Endothelial cell of umbilical vein (primary cell): ENCODE measurements at regions not wholly inside any gene's neighbourhood (a gene's known extent, or its start where the extent isn't known, plus 50 kb on each side); places are given as distances from the start of the nearest gene placed in this dataset.

ENCODE experiments used
- BruUV-seq: library from RNA; stranded (reverse); fragments of 400-500 nt; replicated peaks from 2 replicates; lab custom pipeline; 2021; lab: Mats Ljungman, UMichigan
- CTCF ChIA-PET: fragments of 300-600, 350-600 bp; sonication (Branson Sonifier 250); formaldehyde crosslinking; loops from one replicate; lab custom pipeline; 2021; ENCODE audit warnings: antibody characterized with exemption, inconsistent platforms; lab: Charles Lee
- POLR2A ChIA-PET: fragments of 300-600, 350-600 bp; sonication (Branson Sonifier 250); formaldehyde crosslinking; loops from one replicate; lab custom pipeline; 2021; ENCODE audit warnings: antibody characterized with exemption, inconsistent platforms; lab: Charles Lee
- DNase-seq: peaks from one replicate; pipeline ENCODE4 v3.0.0-alpha.2; 2011; ENCODE audit warnings: low read depth, low spot score
- FAIRE-seq: peaks from 2 replicates; lab custom pipeline; 2011; peaks lifted over from hg19 to GRCh38; lab: Jason Lieb, UNC
- H2AFZ ChIP-seq: 2 replicates; pipeline ENCODE4 v1.6.0; 2012; ENCODE audit warnings: low read depth, low read length, control low read depth, inconsistent platforms
- H3K27ac ChIP-seq: 2 replicates; pipeline ENCODE4 v1.5.1; 2011; ENCODE audit warnings: low read depth, mild to moderate bottlenecking, control low read depth, low read length, moderate library complexity; ENCODE audit not compliant: insufficient read depth
- H3K27me3 ChIP-seq, 2 experiments: 2 replicates each; pipeline versions ENCODE4 v1.6.0 to v1.6.1; 2011; ENCODE audit warnings: low read length in 2 of 2, mixed read lengths in 1 of 2; ENCODE audit not compliant: control insufficient read depth in 2 of 2, insufficient read depth in 2 of 2
- H3K36me3 ChIP-seq, 2 experiments: 2 replicates in 1 of 2; 3 replicates in 1 of 2; pipeline ENCODE4 v1.5.1; 2011; ENCODE audit warnings: low read length in 2 of 2, mild to moderate bottlenecking in 1 of 2, moderate library complexity in 1 of 2; ENCODE audit not compliant: control insufficient read depth in 2 of 2, insufficient read depth in 2 of 2; ENCODE audit errors: extremely low read depth in 1 of 2
- H3K4me1 ChIP-seq: 3 replicates; pipeline ENCODE4 v1.5.1; 2011; ENCODE audit warnings: mild to moderate bottlenecking, low read length; ENCODE audit not compliant: control insufficient read depth, insufficient read depth; ENCODE audit errors: extremely low read depth
- H3K4me2 ChIP-seq: 2 replicates; pipeline ENCODE4 v1.6.1; 2011; ENCODE audit warnings: low read length, control low read depth, mixed read lengths; ENCODE audit not compliant: insufficient read depth
- H3K4me3 ChIP-seq, 3 experiments: fragments of 200-600 bp in 1 of 3; sonication (generic), shearing (Covaris generic) in 1 of 3; replicated peaks in 1 of 3; 2 replicates each; pipeline ENCODE4 v1.5.1; 2011 to 2016; ENCODE audit warnings: control low read depth in 3 of 3, low read length in 3 of 3, mild to moderate bottlenecking in 2 of 3, inconsistent platforms in 1 of 3, low read depth in 1 of 3, moderate library complexity in 1 of 3; ENCODE audit not compliant: insufficient read depth in 1 of 3
- H3K79me2 ChIP-seq: 2 replicates; pipeline ENCODE4 v1.6.0; 2012; ENCODE audit warnings: low read length, inconsistent platforms; ENCODE audit not compliant: control insufficient read depth, insufficient read depth
- H3K9ac ChIP-seq: replicated peaks from 2 replicates; pipeline ENCODE3; 2011; ENCODE audit warnings: low read length, control low read depth; ENCODE audit not compliant: insufficient read depth; ENCODE audit errors: extremely low read depth
- H3K9me1 ChIP-seq: replicated peaks from 3 replicates; pipeline ENCODE4 v1.6.0; 2011; ENCODE audit warnings: mild to moderate bottlenecking, low read length; ENCODE audit not compliant: control insufficient read depth, insufficient read depth; ENCODE audit errors: extremely low read depth
- H3K9me3 ChIP-seq: replicated peaks from 2 replicates; pipeline ENCODE4 v1.5.1; 2012; ENCODE audit warnings: low read length, inconsistent platforms; ENCODE audit not compliant: control insufficient read depth, insufficient read depth
- H4K20me1 ChIP-seq: replicated peaks from 2 replicates; pipeline ENCODE3; 2011; ENCODE audit warnings: mild to moderate bottlenecking, low read length; ENCODE audit not compliant: control insufficient read depth, insufficient read depth; ENCODE audit errors: extremely low read depth
- EZH2 ChIP-seq: IDR thresholded peaks from 2 replicates; pipeline ENCODE4 v1.6.1; 2012; ENCODE audit warnings: borderline replicate concordance, low read depth, mild to moderate bottlenecking, moderate library complexity, low read length, inconsistent platforms; ENCODE audit not compliant: severe bottlenecking
- FOS ChIP-seq: IDR thresholded peaks from 2 replicates; pipeline ENCODE4 v1.6.1; 2011; ENCODE audit warnings: mild to moderate bottlenecking, low read length, moderate library complexity, borderline replicate concordance; ENCODE audit not compliant: insufficient read depth
- GATA2 ChIP-seq: IDR thresholded peaks from 2 replicates; pipeline ENCODE4 v1.7.0; 2011; ENCODE audit warnings: low read depth, mild to moderate bottlenecking, moderate library complexity, mixed read lengths, low read length; ENCODE audit not compliant: insufficient read length, insufficient read depth
- JUN ChIP-seq: IDR thresholded peaks from 2 replicates; pipeline ENCODE4 v1.6.1; 2011; ENCODE audit warnings: borderline replicate concordance, low read depth; ENCODE audit not compliant: insufficient read length, insufficient read depth
- MYC ChIP-seq: IDR thresholded peaks from one replicate; pipeline ENCODE4 v1.6.1; 2011; ENCODE audit warnings: mild to moderate bottlenecking, low read depth, low read length
- POLR2A ChIP-seq: IDR thresholded peaks from 2 replicates; pipeline ENCODE4 v1.6.1; 2012; ENCODE audit warnings: low read depth, mild to moderate bottlenecking, control low read depth, low read length
- POLR2AphosphoS5 ChIP-seq: IDR thresholded peaks from 2 replicates; pipeline ENCODE4 v1.6.1; 2012; ENCODE audit warnings: low read depth, mild to moderate bottlenecking, control low read depth, low read length, moderate library complexity; ENCODE audit not compliant: insufficient read depth
- dilution Hi-C: fragments of 300-500 bp; cut with MboI; formaldehyde crosslinking; loops from one replicate; pipeline ENCODE4 v1.15.0; 2019; ENCODE audit warnings: low sequenced_read_pairs; ENCODE audit not compliant: extremely low pct_ligation_motif_present
- intact Hi-C: fragments of 100-400 bp; cut with micrococcal nuclease; formaldehyde crosslinking; loops from one replicate; pipeline ENCODE4 v1.10.0; 2022
- TF ChIP-seq, protein P1 (sequence below): IDR thresholded peaks from 2 replicates; pipeline ENCODE4 v1.6.1; 2011; ENCODE audit not compliant: insufficient read depth, insufficient read length
- TF ChIP-seq, protein P2 (sequence below), 2 donors: IDR thresholded peaks; 1 replicate in 1 of 2; 2 replicates in 1 of 2; pipeline ENCODE4 v1.5.1; 2011; ENCODE audit warnings: low read length in 2 of 2, mild to moderate bottlenecking in 2 of 2, moderate library complexity in 2 of 2, control low read depth in 1 of 2, inconsistent platforms in 1 of 2, low read depth in 1 of 2; ENCODE audit not compliant: insufficient read depth in 1 of 2; ENCODE audit errors: extremely low read depth in 1 of 2

- FAIRE-seq: no peak
- no peak overlapping the region for H3K9ac ChIP-seq
Measured at GRCh38 chr17:12510535-12510934, 155.2 kb upstream of the MYOCD start.

DNA sequence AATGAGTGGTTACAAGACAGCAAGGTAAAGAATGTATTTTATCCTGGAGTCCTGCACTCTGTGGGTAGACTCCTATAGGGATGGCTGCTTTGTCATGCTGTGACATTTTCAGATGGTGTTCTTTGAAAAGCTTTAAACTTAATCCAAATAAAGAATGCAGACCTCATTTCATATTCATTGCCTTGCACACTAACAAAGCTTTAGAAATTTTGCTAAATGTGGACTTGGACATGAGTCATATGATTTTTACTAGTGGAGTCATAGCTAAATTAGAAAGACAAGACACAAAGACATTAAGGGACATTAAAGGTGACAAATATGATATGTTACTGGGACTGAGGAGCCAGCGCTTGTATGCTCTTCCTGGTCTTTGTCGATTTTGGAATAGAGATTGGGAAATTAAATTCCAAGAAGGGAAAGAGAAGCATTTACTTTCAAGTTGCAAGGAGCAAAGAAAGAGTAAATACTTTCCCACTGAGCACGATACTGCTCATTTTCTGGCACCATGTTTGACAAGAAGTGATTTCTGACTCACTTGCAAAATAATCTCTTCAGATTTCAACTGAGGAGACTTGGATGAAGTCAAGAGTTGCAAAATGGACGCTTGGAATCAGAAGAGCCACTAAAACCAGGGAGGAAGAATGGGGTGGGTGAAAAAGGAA is 152.9 kb upstream of the MYOCD start:
- Histone ChIP-seq H3K36me3 (no peaks in the 10 kb centered on the region), H3K27ac (no peak overlapping the region), H3K4me3 (no peak overlapping the region), H3K4me1 (no peaks in the 10 kb centered on the region), H2AFZ (no peak overlapping the region), H3K79me2 (no peaks in the 10 kb centered on the region), H3K9me3 (no peaks in the 10 kb centered on the region), H3K9ac (no peak overlapping the region), H4K20me1 (no peaks in the 10 kb centered on the region), H3K4me2 (no peak overlapping the region), H3K27me3 (no peaks in the 10 kb centered on the region), H3K9me1 (no peaks in the 10 kb centered on the region)
- no peak for DNase-seq
- intact Hi-C loops: no loop called here
- BruUV-seq: no TSS peak
- ChIA-PET POLR2A (no interaction called here), CTCF (no interaction called here)
- no peak for FAIRE-seq
- TF ChIP-seq GATA2: no peak
- TF ChIP-seq EZH2: no peak
- no peak for TF ChIP-seq JUN
- TF ChIP-seq, protein P1, sequence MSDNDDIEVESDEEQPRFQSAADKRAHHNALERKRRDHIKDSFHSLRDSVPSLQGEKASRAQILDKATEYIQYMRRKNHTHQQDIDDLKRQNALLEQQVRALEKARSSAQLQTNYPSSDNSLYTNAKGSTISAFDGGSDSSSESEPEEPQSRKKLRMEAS: no peak
- TF ChIP-seq MYC: no peak
- TF ChIP-seq, protein P2, sequence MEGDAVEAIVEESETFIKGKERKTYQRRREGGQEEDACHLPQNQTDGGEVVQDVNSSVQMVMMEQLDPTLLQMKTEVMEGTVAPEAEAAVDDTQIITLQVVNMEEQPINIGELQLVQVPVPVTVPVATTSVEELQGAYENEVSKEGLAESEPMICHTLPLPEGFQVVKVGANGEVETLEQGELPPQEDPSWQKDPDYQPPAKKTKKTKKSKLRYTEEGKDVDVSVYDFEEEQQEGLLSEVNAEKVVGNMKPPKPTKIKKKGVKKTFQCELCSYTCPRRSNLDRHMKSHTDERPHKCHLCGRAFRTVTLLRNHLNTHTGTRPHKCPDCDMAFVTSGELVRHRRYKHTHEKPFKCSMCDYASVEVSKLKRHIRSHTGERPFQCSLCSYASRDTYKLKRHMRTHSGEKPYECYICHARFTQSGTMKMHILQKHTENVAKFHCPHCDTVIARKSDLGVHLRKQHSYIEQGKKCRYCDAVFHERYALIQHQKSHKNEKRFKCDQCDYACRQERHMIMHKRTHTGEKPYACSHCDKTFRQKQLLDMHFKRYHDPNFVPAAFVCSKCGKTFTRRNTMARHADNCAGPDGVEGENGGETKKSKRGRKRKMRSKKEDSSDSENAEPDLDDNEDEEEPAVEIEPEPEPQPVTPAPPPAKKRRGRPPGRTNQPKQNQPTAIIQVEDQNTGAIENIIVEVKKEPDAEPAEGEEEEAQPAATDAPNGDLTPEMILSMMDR (IDR thresholded peaks at IDR 0.05; ENCODE audit: extremely low read depth in 1 of 2, insufficient read depth in 1 of 2, low read depth in 1 of 2, low read length in 2 of 2): no peak
- TF ChIP-seq POLR2AphosphoS5: no peak
- TF ChIP-seq POLR2A: no peak
- TF ChIP-seq FOS: no peak
- dilution Hi-C loops: no loop called here

More at GRCh38 chr17:12510535-12510934, 155.2 kb upstream of the MYOCD start:
- Histone ChIP-seq H3K36me3 (no peaks in the 10 kb centered on the region), H3K27ac (no peak overlapping the region), H3K4me3 (no peak overlapping the region), H2AFZ (no peak overlapping the region), H3K9me3 (no peaks in the 10 kb centered on the region), H3K4me1 (no peaks in the 10 kb centered on the region), H3K9me1 (no peaks in the 10 kb centered on the region), H4K20me1 (no peaks in the 10 kb centered on the region), H3K27me3 (no peaks in the 10 kb centered on the region), H3K79me2 (no peaks in the 10 kb centered on the region), H3K4me2 (no peak overlapping the region)
- TF ChIP-seq FOS: peak; percentile 10
- TF ChIP-seq, protein P2 (IDR thresholded peaks at IDR 0.05; ENCODE audit: extremely low read depth in 1 of 2, insufficient read depth in 1 of 2, low read depth in 1 of 2, low read length in 2 of 2): no peak
- ChIA-PET POLR2A (no interaction called here), CTCF (no interaction called here)
- BruUV-seq: no TSS peak
- DNase-seq: no peak
- dilution Hi-C loops: no loop called here
- intact Hi-C loops: no loop called here
